ENCODE measurements at regions not wholly inside any gene's neighbourhood (a gene's known extent, or its start where the extent isn't known, plus 50 kb on each side); places are given as distances from the start of the nearest gene placed in this dataset.

DNA sequence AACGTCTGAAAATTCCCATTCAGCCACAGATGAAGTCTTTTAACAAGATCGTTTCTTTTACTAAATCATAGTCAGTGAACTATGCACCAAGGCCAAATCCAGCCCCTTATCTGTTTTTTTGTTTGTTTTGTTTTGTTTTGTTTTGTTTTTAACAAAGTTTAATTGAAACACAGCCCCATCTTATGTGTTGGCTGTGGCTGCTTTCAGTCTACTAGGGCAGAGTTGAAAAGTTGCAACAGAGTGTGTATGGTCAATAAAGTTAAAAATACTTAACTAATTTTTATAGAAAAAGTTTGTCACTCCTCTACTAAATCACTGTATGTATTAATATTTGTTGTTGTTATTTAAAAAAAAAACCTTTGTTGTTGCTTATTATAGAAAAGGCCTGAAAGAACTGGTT lies 137.1 kb downstream of the CAAP1 start (continued):
- TF ChIP-seq SAP30 (IDR thresholded peaks at IDR 0.05; ENCODE audit: insufficient read depth, insufficient replicate concordance, low read length) (no peak), NANOG (IDR thresholded peaks at IDR 0.05; ENCODE audit: insufficient read depth, low read depth, low read length, poor library complexity, severe bottlenecking) (no peak), HDAC2 (IDR thresholded peaks at IDR 0.05; ENCODE audit: borderline replicate concordance in 1 of 2, low read depth in 2 of 2, low read length in 2 of 2) (no peak), BCL11A (IDR thresholded peaks at IDR 0.05; ENCODE audit: low read depth in 2 of 2, low read length in 2 of 2) (no peak), CBX8 (IDR thresholded peaks at IDR 0.05; ENCODE audit: borderline replicate concordance, low read depth, low read length) (no peak), MAFK (IDR thresholded peaks at IDR 0.05; ENCODE audit: low read depth, low read length) (no peak)
- TF ChIP-seq, protein P1, sequence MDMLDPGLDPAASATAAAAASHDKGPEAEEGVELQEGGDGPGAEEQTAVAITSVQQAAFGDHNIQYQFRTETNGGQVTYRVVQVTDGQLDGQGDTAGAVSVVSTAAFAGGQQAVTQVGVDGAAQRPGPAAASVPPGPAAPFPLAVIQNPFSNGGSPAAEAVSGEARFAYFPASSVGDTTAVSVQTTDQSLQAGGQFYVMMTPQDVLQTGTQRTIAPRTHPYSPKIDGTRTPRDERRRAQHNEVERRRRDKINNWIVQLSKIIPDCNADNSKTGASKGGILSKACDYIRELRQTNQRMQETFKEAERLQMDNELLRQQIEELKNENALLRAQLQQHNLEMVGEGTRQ (IDR thresholded peaks at IDR 0.05; ENCODE audit: low read length), result no peak
